ENCODE measurements at regions not wholly inside any gene's neighbourhood (a gene's known extent, or its start where the extent isn't known, plus 50 kb on each side); places are given as distances from the start of the nearest gene placed in this dataset.

GRCh38 chr2:18924886-18925285, 335.5 kb upstream of the NT5C1B start:
- intact Hi-C loops (cut with DNase I), result no loop called here
- no peak for DNase-seq (ENCODE audit: low spot score)

GRCh38 chr2:18924386-18924785, 335.0 kb upstream of the NT5C1B start:
- DNase-seq (ENCODE audit: low spot score), result no peak
- intact Hi-C loops (cut with DNase I), result no loop called here

DNA sequence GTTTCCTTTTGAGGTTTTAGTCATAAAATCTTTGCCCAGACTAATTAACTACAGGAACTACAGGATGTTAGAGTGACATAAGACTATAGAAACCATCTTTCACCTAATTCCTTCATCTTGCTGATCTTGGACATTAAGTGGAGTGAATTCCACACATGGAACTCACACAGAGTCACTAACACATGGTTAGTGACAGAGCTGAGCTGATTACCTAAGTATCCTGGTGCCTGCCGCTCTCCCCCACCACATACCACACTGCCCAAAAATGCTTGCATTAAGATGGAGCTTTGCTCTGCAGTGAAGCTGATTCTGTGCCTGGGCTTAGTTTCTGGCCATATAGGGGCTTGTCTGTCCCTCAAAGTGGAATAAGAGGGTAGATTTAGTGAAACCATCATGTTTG, 332.9 kb upstream of the NT5C1B start:
- intact Hi-C loops (cut with DNase I), result no loop called here
- no peak for DNase-seq (ENCODE audit: low spot score)

GRCh38 chr2:18918280-18918679, 328.9 kb upstream of the NT5C1B start:
- intact Hi-C loops (cut with DNase I), result no loop called here

DNA sequence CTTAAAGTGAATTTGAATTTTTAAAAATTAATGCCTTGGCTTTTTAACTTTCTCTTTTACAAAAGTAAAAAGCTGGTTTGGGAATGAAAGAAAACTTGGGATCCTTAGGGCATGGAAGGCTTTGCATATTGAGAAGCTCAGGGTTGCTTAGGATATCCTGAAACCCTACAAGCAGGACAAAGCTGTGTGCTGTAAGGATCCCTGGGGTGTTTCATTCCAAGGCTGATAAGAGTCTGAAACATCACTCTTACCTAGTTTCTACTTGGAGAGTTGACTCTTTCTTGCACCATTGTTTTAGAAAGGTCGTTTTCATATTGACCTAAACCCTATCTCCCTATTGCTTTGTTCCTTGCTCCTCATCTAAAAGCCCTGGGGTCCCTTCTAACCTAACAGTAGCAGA, 325.9 kb upstream of the NT5C1B start:
- no peak for DNase-seq (ENCODE audit: low spot score)
- intact Hi-C loops (cut with DNase I), result no loop called here

More at GRCh38 chr2:18918280-18918679, 328.9 kb upstream of the NT5C1B start:
- DNase-seq (ENCODE audit: low spot score), result no peak

GRCh38 chr2:18913512-18913911, 324.1 kb upstream of the NT5C1B start:
- DNase-seq (ENCODE audit: low spot score), result no peak
- intact Hi-C loops (cut with DNase I), result no loop called here

DNA sequence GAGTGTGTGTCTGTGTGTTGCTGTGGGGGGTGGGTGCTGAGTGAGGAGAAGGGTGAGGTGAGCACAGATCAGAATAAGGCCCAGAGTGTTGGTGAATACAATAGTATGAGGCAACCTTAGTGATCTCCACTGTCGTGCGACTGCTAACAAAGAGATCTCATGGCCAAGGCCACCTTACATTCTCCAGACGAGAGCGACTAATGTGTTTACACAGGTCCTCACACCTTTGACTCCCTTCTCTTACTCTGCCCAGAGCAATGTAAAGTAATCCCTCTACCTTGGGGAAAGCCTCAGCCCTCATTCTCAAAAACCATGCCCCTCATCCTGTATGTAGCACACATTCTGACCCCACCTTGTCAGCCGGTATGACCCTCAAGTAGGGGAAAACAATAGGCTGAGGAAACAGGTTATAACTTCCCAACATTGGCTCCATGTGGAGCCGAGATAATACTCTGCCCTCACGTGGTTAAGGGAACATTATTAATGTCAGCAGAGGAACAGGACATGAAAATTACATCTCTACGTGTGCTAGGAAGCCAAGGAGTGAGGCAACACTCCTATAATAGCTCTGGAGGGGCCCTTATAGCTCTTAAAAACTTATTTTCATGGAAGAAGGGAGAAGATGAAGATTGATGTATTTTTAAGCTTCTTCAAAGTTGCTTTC, 323.0 kb upstream of the NT5C1B start:
- intact Hi-C loops (cut with DNase I), result no loop called here

GRCh38 chr2:18911416-18911815, 322.0 kb upstream of the NT5C1B start:
- intact Hi-C loops (cut with DNase I), result no loop called here
- DNase-seq (ENCODE audit: low spot score), result no peak

More for the DNA sequence above, 323.0 kb upstream of the NT5C1B start:
- DNase-seq (ENCODE audit: low spot score), result no peak

DNA sequence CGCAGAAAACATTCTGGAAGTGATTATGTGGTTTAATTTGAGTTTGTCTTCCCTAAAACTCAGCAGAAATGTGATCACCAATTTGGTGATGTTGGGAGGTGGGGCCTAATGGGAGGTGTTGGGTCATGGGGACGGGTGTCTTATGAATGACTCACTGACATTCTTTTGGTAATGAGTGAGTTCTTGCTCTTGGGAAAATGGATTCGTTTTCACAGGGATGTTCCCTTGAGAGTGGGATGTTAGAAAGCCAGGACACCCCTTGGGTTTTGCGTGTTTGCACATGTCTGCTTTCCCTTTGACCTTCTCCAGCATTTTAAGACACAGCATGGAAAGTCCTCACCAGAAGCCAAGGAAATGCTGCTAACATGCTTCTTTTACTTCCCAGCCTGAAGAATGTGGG, 321.5 kb upstream of the NT5C1B start:
- no peak for DNase-seq (ENCODE audit: low spot score)
- intact Hi-C loops (cut with DNase I), result no loop called here

GRCh38 chr2:18907937-18908336, 318.6 kb upstream of the NT5C1B start:
- DNase-seq (ENCODE audit: low spot score), result no peak
- intact Hi-C loops (cut with DNase I), result no loop called here

DNA sequence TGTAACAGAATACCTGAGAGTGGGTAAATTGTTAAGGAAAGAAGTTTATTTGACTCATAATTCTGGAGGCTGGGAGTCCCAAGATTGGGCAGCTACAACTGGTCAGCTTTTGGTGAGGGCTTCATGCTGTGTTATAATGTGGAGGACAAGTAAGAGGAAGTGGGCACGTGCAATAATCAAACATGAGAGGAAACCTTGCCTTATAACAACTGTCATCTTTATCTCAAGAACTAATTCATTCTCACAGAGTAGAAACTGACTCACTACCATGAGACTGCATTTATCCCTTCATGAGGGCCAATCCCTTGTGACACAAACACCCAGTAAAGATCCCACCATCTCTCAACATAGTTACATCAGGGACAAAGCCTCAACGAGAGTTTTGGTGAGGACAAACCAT, 318.1 kb upstream of the NT5C1B start:
- intact Hi-C loops (cut with DNase I), result no loop called here
- DNase-seq (ENCODE audit: low spot score), result no peak

GRCh38 chr2:18903750-18904149, 314.4 kb upstream of the NT5C1B start:
- intact Hi-C loops (cut with DNase I), result no loop called here
- DNase-seq (ENCODE audit: low spot score), result no peak

DNA sequence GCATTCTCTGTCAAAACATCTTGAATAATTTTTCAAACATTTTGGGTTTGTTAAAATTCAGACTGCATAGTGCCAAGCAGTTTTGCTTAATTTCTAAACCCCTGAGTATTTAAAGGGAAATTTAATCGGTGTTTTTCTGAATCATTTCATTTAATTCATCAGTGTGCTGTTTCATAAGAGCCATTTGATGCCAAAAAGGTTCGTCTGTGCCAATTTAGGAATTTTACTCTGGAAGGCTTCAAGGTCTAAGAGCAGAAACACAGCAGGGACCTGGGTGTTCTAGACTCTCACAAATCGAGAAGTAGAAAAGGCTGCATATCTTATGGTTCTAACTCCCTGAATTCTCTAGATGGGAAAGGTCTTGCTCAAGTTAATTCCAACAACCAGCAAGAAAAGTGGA, 311.9 kb upstream of the NT5C1B start:
- intact Hi-C loops (cut with DNase I), result no loop called here
- DNase-seq (ENCODE audit: low spot score), result no peak

GRCh38 chr2:18900691-18901141, 311.3 kb upstream of the NT5C1B start:
- no peak for DNase-seq (ENCODE audit: low spot score)
- intact Hi-C loops (cut with DNase I), result no loop called here

GRCh38 chr2:18899725-18900124, 310.4 kb upstream of the NT5C1B start:
- DNase-seq (ENCODE audit: low spot score), result no peak
- intact Hi-C loops (cut with DNase I), result no loop called here

GRCh38 chr2:18898271-18898670, 308.9 kb upstream of the NT5C1B start:
- intact Hi-C loops (cut with DNase I), result no loop called here
- DNase-seq (ENCODE audit: low spot score), result no peak

- intact Hi-C loops (cut with DNase I), result no loop called here
- DNase-seq (ENCODE audit: low spot score), result no peak
Measured at GRCh38 chr2:18896125-18896764, 306.9 kb upstream of the NT5C1B start.

DNA sequence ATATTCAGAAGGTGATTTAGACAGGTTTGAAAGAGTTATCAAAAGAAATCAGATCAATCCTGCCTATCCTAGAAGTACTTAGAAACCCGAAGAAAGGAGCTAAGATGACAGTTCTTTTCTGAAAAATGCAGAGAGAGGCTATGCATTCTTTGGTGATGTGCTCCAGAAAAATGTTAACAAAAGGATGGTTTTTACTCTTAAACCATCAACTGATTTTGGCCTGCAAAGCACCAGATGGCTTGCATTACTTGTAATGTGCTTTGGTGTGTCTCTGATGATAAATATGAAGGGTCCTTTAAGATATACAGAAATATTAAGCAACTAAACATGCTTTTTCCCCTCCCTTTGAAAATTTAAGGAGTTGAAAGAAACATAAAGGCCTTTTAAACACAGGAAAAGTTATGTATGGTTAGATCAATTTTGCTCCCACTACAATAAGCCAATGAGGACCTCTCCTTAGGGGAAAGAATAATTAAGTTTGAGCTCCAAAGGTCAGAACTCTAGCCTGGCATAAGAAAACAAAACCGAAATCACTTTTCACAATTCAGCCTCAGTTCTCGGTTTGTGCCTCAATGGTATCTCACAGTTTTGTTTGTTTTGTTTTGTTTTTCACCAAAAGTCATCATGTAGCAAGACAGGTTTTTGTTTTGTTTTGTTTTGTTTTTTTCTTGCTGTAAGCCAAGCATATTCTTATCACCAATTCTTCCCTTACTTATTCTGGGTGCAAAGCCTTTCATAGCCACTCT, 302.4 kb upstream of the NT5C1B start:
- no peak for DNase-seq (ENCODE audit: low spot score)
- intact Hi-C loops (cut with DNase I), result no loop called here

GRCh38 chr2:18889565-18890332, 300.4 kb upstream of the NT5C1B start:
- intact Hi-C loops (cut with DNase I), result no loop called here
- DNase-seq (ENCODE audit: low spot score), result no peak

- no peak for DNase-seq (ENCODE audit: low spot score)
- intact Hi-C loops (cut with DNase I), result no loop called here
Measured at GRCh38 chr2:18885457-18885856, 296.1 kb upstream of the NT5C1B start.
